Lung microvascular endothelial cell (primary cell): ENCODE measurements at regions not wholly inside any gene's neighbourhood (a gene's known extent, or its start where the extent isn't known, plus 50 kb on each side); places are given as distances from the start of the nearest gene placed in this dataset.

Experiments used
- DNase-seq, 2 donors: peaks; one replicate each; pipeline versions ENCODE4 v3.0.0 to v3.0.0-alpha.2; 2010; ENCODE audit warnings: low read depth in 2 of 2

GRCh38 chr17:13228225-13228624 lies 210.4 kb upstream of the ELAC2 start:
- DNase-seq: no peak

GRCh38 chr17:13222975-13223374 lies 205.1 kb upstream of the ELAC2 start:
- DNase-seq: no peak

- no peak for DNase-seq
These were observed 195.0 kb upstream of the ELAC2 start for GRCh38 chr17:13212860-13213259.

DNA sequence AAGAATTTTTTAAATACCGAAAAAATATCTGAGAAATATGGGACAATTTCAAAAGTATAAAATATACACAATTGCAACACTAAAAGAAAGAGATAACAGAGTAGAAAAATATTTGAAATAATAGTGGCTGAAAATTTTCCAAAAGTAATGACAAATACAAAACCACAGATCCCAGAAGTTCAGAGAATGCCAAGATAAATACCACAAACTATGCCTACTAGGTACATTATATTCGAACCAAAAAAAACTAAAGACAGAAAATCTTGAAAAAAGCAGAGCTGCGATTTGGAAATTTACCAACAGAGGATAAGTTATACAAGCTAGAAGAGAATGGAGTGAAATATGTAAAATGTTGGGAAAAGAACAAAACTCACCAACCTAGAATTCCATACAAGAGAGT lies 191.3 kb upstream of the ELAC2 start:
- no peak for DNase-seq

DNA sequence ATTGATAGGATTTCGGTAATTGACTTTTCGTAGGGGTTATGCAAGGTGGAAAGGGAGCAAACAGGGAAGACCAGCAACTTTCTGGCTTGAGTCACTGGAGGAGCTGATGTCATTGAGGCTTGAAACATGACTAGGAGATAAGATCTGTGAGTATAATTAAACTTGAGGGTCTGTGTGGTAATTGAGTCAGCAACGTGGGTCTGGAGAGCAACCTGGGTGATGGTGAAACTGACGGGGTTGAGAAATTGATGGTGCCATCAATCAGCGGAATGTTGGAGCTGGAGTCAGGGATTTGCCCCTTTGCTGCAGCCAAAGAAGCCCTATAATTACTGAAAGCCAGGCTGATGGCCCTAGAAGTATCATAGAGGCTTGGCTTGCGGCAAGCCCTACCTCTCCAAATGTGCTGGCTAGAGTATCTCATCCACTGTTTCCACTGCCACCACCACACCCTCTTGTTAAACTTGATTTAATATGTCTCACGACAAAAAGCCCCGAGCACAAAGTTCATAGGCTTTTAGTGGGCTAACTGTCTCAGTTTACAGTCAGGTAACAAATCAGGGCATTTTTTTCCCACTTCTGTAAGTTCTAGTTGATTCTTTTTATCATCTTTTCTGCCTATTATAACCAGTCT lies 186.9 kb upstream of the ELAC2 start:
- DNase-seq: no peak

GRCh38 chr17:13202835-13203234 lies 185.0 kb upstream of the ELAC2 start:
- no peak for DNase-seq

GRCh38 chr17:13200671-13201070 lies 182.8 kb upstream of the ELAC2 start:
- DNase-seq: no peak

DNA sequence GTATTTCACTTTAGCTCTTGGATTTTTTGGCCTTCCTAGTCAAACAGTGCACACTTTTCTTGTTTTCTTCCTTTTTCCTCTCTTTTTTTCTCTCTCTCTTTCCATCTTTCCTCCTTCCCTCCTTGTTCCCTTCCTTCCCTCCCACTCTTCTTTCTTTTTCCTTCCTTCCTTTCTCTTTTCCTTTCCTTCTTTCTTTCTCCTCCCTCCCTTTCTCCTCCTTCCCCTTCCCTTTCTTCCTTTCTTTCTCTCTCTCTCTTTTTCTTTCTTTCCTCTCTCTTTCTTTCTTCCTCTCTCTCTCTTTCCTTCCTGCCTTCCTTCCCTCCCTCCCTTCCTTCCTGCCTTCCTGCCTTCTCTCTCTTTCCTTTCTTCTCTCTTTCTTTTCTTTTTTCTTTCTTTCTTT lies 181.6 kb upstream of the ELAC2 start:
- no peak for DNase-seq

DNA sequence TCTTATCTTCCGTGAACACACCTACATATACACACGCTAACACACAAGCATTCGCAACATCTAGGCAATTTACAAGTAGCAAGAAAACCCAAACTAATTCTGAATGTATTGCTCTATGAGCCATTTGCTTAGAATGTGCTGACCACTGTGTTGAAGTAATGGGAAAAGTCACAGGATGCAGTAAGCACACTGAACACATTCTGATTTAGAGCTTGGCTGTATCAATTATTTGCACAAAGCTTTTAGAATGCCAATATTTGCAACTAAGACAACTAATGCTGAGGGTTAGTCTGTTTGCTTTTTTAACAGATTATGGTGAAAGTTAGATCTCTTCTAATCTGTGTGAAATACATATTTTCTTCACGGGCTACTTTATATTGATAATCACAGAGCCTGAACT lies 179.8 kb upstream of the ELAC2 start:
- no peak for DNase-seq

DNA sequence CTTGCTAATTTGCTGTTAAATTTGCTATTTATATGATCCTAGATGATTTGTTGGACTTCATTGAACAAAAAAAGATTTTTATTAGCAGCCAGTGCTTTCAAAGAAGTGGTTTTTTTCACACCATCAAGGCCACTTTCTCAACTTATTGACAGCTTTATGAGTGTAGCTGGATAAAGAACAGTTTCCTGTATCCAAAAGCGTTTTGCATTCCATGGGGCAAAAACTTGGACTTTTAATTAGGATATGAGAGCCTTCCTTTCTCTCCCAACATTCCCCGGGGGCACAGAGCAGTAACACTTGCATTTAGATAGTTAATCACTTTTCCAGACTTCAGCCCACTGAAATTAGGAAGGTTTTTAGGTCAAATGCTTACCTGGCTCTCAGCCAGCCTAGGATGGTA lies 177.1 kb upstream of the ELAC2 start:
- no peak for DNase-seq

- no peak for DNase-seq
These were observed 165.0 kb upstream of the ELAC2 start for GRCh38 chr17:13182854-13183253.

GRCh38 chr17:13182450-13182849 lies 164.6 kb upstream of the ELAC2 start:
- DNase-seq: no peak

DNA sequence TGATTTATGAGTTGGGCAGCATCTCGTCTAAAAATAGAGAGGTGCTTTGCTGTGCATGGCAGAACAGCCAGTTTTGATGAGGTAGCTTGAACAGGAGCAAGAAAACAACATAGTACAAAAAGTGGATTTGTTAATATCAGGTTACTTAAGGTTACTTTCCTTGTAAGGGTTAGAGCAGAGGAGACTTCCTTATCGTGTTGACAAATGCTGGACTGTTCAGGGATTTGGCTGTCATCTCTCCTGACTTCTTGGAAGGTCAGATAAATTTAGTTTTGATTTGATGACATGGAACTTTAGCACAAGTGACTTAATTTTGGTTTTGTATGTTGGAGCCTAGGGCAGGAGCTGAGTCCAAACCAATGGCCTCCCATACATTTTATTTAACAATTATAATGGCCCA lies 163.9 kb upstream of the ELAC2 start:
- DNase-seq: no peak

- DNase-seq: no peak
These were observed 158.6 kb upstream of the ELAC2 start for GRCh38 chr17:13176436-13176835.

GRCh38 chr17:13171790-13172189 lies 154.0 kb upstream of the ELAC2 start:
- DNase-seq: no peak

GRCh38 chr17:13162361-13162760 lies 144.5 kb upstream of the ELAC2 start:
- no peak for DNase-seq

- no peak for DNase-seq
These were observed 143.0 kb upstream of the ELAC2 start for GRCh38 chr17:13160790-13161189.

DNA sequence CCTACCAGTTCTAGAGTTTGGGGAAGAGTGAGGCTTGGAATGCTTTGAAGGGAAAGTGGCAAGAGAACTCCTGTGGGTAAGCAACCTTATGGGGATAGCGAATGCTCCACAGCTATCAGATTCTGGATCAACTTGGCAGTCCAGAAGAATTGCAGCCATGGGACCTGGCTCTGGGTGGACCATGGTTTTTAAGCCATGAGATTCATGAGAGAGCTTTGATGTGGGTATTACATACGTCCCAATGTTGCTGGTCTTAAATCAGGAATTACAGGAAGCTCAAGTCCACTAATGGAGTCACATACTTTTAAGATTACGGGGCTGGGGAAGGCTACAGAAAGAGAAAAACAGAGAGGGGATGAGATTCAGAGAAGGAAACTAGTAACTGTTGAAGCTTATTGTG lies 142.5 kb upstream of the ELAC2 start:
- no peak for DNase-seq

- no peak for DNase-seq
These were observed 140.8 kb upstream of the ELAC2 start for GRCh38 chr17:13158494-13159240.

- no peak for DNase-seq
These were observed 139.8 kb upstream of the ELAC2 start for GRCh38 chr17:13157656-13158055.

- no peak for DNase-seq
These were observed 137.1 kb upstream of the ELAC2 start for GRCh38 chr17:13154930-13155329.

- no peak for DNase-seq
These were observed 136.6 kb upstream of the ELAC2 start for GRCh38 chr17:13154398-13154797.

GRCh38 chr17:13153036-13153435 lies 135.2 kb upstream of the ELAC2 start:
- DNase-seq: no peak

- DNase-seq: no peak
These were observed 134.7 kb upstream of the ELAC2 start for GRCh38 chr17:13152501-13152900.
